SH-SY5Y (cell line): ENCODE measurements at regions not wholly inside any gene's neighbourhood (a gene's known extent, or its start where the extent isn't known, plus 50 kb on each side); places are given as distances from the start of the nearest gene placed in this dataset.

Experiments
- GATA2 ChIP-seq: IDR thresholded peaks from 2 replicates; pipeline ENCODE4 v1.6.1; 2011; ENCODE audit warnings: mild to moderate bottlenecking, low read depth, low read length
- GATA3 ChIP-seq: IDR thresholded peaks from 2 replicates; pipeline ENCODE4 v1.6.1; 2011; ENCODE audit warnings: low read depth, mild to moderate bottlenecking, low read length, moderate library complexity

GRCh38 chr5:165066751-165067385, 1561.4 kb downstream of the MAT2B start:
- TF ChIP-seq GATA2 (no peak), GATA3 (no peak)
